ENCODE measurements at regions not wholly inside any gene's neighbourhood (a gene's known extent, or its start where the extent isn't known, plus 50 kb on each side); places are given as distances from the start of the nearest gene placed in this dataset.

DNA sequence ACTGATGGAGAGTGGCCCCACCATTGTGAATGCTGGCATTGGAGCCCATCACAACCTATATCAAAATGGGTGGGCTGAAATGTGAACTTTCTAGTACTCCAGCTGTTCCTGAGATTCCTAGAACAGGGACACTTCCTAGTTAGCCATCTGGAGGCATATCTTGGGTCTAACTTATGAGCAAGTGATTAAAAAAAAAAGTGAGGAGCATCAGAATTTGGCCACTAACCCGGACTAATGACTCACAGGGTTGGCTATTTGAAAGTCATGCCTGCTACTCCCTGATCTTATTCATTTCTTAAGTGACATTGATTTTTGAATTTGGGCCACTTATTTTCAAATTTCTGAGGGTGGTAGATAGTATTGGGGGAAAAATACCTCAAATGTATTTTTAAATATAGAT, 216.6 kb downstream of the HRH4 start:
- no peak for DNase-seq

DNA sequence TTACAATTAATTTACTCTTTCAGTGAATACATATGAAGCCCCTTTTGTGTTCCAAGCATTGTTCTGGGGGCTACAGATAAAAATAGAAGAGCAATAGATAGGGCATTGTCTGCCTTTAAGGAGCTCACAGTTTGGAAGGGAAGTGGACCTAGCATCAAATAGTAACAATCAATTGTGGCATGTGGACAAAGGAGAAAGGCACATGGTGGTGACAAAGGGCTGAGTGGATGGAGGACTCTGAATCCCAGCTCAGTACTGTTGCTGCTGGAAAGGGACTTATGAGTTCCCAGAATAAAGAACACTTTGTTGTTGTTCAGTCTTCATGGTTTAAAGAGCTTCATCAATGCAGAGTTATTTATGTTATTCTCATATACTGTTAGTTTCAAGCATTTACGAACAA, 217.7 kb downstream of the HRH4 start:
- DNase-seq, result no peak

DNA sequence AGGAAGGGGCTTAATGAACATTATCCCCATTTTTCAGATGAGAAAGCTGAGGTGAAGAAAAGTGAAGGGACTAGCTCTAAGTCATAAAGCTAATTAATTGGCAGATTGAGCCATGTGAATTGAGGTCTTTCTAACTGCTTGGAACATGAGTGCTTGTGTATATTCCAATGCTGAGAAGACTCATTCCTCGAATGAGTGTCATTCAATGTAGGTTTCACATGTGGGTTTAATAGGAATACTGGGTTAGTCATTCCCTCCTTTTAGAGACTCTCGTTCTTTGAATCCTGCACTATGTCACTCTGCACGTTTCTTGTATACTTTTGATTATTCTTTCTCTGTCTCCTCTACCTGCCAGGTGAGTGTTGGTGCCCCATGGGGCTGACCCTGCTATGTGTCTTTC, 218.2 kb downstream of the HRH4 start:
- no peak for DNase-seq

DNA sequence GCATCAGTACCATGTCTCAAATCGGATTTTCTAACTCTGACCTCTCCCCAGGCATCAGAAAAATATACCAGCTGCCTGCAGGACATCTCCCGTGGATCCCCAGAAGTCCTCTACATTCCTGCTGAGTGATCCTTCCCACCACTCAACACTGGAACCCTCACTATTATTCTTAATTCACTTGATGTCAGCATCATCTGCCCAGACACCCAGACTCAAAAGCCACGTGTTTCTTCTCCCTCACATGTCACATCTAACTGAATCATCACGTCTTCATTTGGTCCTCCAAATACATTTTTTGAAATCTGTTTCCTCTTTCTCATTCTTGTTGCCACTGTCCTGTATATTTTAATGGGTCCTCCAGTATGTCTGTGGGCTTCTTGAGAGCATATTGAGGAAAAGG, 218.6 kb downstream of the HRH4 start:
- DNase-seq, result no peak

DNA sequence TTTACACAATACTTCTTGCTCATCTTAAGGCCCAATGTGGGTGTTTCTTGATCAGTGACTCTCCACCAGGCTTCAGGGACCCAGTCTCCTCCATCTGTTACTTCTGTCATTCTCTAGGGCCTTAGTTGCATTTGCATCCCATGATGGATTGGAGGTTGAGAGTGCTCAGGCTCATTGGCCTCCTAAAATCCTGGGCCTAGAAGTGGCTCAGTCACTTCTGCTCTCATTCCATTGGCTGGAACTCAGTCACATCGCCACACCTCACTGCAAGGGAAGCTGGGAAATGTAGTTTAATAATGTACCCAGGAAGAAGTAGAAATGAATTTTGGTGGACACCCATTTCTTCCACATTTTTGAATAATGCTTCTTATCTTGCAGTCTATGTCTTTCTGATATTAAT, 223.5 kb downstream of the HRH4 start:
- DNase-seq, result no peak

DNA sequence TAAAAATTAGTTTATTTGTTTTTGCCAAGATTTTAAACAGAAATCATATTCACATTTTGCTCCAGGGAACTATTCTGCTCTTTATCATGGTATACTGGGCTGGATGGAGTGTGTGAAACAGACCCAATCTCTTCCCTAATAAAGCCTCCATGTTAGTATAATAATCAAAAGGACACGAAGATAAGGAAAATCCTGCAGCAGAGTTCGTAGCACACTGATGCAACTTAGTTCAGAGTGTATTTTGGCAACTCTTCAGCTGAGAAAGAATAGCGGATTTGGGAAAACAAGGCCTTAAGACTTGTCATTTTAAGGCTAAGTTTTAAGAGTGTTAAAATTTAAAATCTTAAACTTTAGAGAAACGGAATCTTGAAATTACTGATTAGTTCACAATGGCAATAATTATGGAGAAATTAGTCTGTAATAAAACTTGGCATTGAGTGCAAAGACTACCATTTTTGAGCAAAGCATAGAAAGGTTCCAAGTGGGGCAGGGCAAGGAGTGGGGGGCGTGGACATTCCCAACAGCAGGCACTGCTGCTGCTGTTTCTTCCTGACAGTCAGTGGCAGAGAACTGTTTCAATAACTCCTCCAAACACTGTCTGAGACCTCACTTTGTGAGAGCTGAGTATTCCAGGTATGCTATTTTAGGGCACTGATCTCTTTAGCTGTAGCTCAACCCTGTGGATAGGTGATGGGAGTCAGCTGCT, 225.0 kb downstream of the HRH4 start:
- DNase-seq, result no peak

DNA sequence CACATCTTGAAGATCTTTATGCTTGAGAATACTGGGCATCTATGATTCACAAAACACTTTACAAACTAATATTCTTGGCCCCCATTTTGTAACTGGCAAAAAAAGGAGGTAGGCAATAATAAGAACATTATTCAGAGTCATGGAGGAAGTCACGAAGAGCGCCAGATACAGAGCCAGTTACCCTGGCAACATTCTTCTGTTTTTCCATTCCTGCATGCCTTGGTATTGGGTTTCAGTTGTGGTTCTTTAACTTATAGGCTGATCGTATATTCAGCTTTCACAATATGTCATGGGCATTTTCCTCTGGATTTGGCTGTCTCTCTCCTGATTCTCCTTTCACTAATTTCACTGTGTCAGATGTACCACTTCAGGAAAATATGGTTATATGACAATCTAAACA, 234.7 kb downstream of the HRH4 start:
- DNase-seq, result peak; percentile 24

DNA sequence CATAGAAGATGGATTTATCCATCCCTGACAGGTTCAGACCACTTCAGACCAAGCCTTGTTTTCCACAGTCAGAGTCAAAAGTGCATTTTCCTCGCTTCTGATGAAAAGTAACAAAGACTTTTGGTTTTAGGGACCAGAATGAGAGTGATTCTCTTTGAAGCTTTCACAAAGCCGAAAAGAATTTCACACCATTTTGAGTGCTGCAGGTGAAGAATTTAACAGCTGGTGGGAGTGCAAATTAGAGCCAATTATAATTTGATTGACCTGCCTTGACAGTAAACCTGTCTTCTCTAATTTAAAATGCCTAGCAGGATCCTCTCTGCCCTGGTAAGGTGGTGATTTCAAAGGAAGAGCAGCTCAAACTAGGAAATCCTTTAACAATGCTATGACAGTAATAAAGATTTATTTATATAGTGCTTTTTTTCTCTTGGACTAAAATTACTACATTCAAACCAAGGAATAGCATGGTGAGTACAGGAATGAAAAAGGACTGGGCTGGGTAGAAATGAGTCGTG, 241.6 kb downstream of the HRH4 start:
- no peak for DNase-seq

DNA sequence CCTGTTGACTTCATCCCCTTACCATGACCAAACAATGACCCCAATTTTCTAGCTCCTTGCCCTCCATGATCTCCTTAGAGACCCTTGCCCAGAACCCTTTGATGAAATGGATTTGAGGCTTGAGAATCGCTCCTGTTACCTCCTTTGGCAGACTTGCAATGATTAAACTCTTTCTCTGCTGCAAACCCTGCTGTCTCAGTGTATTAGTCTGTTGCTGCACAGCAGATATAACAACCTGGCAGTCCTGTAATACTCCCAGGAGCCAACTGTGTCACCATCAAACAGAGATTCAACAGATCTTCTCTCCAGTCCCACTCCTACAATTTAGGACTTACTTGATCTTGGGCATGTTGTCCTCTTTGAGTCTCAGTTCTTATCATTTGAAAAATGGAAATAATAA, 242.9 kb downstream of the HRH4 start:
- DNase-seq, result no peak

DNA sequence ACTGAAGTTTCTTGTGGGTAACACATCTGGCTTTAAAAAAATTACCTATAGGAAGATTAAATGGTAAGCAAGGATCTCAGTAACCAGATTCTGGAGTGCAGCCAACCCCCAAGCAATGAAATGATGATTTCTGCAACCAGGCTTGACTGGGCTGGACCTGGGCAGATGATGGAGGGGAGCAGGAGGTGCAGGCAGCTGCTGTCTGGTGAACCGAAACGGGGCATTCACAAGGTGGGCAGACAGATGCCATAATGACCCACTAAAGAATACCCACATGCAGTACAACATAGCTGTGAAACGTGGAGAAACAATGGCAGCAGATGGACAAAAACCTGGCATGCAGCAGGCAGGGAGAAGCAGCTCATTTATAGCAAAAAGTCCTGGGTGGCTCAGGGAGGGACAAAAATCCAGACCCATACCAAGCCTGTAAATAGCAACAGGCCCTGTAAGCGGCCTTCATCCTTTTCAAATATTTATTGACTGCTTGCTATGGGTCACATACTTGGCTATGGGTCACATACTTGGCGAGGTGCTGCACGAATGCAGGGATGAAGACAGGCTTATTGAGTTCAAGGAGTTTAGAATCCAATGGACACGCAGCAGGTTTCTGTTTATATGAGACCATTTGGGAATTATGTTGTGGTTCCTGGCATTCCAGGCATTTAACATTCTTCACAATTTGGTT, 244.7 kb downstream of the HRH4 start:
- peak; percentile 56 for DNase-seq

DNA sequence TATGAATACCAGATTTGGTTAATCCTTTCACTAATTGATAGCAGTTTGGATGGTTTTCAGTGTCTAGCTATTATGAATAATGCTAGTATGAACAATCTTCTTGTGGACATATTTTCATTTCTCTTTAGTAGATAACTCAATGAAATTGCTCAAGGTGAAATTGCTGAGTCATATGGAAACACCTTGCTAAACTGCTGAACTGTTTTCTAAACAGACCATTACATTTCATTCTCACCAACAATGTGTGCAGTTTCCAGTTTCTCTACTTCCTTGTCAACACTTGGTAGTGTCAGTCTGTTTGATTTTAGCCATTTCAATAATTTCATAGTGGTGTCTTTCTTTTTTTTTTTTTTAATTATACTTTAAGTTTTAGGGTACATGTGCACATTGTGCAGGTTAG, 250.0 kb downstream of the HRH4 start:
- no peak for DNase-seq

DNA sequence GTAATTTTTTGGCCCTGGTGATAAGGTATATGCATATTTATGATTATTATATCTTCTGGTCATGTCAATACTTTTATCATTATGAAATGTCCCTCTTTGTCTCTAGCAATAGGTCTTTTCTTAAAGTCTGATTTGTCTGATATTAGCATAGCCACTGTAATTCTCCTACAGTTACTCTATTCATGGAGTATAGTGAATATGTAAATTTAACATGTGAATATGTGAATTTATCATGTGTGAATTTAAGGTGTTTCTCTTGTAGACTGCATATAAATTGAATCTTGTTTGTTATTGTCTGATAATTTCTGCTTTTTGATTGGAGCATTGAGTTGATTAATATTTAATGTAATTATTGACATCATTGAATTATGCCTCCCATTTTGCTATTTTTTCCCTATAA, 259.4 kb downstream of the HRH4 start:
- no peak for DNase-seq

DNA sequence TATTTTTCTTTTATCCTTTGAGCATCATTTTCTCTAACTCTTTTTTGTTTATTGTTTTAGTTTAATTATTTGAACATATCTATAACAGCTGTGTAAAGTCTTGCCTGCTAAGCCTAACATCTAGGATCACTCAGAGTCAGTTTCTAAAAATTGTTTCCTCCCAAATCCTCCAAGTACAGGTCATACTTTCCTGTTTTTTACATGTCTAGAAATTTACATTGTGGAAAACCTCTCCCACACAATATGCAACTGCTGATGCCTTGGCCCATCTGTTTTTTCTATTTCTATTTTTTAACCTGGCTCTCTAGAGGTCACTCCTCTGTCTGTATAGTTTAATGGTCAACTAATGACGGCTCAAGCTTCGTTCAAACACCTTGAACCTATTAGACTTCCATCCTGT, 261.0 kb downstream of the HRH4 start:
- DNase-seq, result no peak

DNA sequence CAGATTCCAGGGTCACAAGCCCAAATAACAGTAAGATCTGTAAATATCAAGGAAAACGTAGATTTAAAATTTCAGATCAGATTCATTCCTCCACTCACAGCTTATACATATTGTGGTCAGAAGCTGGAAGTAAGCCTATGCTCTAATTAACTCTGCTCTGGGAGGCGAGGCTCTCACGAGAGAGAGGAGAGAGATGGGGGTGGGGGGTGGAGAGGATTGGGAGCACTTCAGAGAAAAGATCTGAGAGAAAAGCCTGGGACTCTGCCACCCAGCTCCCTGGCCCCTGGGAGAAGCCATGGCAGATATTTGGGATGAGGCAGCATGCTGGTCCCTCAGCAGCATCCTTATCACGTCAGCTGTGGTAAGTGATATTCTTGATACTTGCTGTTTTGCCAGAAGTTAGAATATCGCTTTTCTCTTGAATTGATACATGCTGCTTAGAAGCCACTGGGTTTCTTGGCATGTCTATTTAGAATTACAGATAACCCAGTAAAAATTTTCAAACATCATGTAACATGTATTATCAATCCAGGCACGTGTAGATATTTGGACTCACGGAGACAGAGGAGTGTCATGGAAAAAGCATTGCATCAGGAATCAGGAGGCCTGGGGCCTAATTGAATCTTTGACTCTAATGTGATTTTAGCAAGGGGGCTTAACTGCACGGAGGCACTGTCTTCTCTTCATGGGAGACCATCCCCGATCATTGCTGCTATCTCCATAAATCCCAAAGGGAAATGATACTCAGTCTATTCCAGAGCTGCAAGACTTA, 265.4 kb downstream of the HRH4 start:
- DNase-seq, result no peak

DNA sequence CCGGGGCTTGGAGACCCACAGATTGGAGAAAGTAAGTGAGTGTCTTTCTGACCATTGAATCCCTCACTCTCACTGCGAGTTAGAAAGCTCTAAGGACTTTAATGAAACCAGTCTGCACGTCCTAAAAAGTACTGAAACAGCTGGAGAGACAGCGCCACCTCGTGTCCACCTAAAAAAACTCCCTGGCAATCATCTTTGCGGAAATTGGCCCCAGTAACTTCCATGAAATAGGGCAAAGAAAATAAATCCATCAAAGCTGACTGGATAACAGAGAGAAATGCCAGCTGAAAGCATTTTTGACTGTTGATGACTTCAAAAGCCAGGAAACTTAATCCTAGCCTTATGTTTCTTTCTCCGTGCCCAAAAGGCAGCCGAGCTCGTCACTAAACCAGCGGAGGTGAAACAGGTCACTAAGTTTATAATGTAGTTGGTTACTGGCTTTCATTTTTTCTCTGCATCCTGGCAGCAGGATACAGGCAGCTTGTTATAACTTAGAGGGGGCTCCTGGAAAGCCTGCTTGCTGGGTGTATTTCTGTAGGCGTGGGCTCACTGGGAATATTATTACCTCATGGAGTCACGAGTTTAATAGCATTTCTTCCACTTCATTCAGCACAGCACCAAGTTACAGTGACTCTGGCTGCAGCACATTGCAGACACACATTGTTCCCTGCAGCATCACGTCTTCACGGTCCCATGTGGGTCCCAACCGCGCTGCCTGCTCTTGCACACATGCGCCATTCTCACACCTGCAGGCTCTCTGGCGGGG, 266.5 kb downstream of the HRH4 start:
- DNase-seq, result peak; percentile 95

DNA sequence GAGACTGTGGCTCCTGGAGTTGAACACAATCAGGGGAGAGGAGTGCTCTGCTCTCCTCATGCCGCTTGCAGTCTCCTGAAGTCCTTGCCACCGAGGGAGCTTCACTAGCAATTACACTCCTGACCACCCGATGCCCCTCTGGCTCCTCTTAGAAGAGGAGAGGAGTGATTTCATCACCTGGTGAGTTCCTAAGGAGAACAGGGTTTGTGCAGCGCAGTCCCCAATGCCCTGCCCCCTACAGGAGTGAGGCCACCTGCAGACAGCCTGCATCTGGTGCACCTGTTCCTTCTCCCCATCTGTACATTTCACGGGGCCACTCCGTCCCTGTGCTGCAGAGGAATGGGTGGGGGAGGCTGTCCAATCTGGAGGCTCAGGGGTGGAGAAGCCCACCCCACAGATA, 267.2 kb downstream of the HRH4 start:
- peak; percentile 71 for DNase-seq

DNA sequence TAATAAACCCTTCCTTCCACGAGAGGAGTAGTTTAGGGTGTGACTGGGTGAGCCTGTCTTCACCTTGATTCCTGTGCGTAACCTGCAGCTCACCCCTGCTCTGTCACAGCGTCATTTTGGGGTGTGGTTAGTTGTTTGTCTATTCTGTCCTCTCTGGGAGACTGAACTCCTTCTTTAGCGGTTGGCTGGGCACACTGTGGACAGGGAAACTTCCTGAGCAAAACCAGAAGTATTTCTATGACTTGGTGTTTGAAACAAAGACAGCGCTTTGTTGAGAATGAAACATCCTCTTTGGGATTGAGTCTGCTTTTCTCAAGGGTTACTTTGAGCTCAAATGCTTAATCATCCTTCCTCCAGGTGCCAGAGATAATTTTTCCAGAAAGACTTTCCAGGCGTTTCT, 270.7 kb downstream of the HRH4 start:
- DNase-seq, result no peak

DNA sequence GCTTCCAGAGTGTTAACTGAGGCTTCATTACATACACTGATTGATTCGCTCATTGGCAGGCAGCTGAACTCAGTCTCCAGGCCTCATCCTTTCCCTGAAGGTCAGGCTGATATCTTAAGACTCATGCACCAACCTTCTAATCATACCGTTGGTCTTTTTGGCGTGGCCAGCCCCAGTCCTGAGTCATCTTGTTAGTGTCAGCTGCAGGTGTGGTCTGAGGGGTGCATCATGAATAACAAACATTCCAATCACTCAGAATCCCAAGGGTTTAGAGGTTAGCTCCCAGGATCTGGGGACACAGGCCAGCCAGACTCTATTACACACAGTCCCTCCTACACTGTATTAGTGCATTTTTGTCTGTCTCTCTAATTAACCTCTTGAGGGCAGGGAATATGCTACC, 271.5 kb downstream of the HRH4 start:
- DNase-seq, result no peak

DNA sequence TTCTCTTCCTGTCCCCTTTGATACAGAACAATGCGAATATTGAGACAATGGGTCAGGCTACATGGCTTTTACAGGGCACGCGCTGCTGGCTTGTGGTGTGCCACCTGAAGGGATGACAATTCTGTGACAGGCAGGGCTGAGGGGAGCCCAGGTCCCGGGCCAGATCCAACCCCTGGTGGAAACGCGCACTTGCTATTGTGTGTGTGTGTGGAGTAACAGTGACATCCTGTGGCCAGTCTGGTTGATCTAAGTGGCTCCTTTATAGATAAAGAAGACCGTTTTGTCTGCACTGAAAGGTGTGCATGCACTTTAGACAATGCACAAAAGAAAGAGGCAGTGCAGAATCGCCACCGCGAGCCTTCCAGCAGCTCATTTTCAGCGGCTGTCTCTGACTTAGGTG, 273.6 kb downstream of the HRH4 start:
- no peak for DNase-seq

DNA sequence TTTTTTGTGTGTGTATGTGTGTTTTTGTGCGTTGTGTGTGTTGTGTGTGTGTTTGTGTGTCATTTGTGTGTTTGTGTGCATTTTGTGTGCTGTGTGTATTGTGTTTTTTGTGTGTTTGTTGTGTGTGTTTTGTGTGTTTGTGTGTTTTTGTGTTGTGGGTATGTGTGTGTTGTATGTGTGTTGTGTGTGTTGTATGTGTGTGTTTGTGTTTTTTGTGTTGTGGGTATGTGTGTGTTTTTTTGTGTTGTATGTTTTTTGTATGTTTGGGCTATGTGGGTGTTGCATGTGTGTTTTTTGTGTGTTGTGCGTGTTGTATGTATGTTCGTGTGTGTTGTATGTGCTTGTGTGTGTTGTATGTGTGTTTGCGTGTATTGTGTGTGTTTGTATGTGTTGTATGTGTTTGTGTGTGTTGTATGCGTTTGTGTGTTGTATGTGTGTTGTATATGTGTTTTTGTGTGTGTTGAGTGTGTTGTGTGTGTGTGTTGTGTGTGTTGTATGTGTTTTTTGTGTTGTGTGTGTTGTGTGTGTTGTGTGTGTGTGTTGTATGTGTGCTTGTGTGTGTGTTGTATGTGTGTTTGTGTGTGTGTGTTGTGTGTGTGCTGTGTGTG, 275.3 kb downstream of the HRH4 start:
- DNase-seq, result no peak

DNA sequence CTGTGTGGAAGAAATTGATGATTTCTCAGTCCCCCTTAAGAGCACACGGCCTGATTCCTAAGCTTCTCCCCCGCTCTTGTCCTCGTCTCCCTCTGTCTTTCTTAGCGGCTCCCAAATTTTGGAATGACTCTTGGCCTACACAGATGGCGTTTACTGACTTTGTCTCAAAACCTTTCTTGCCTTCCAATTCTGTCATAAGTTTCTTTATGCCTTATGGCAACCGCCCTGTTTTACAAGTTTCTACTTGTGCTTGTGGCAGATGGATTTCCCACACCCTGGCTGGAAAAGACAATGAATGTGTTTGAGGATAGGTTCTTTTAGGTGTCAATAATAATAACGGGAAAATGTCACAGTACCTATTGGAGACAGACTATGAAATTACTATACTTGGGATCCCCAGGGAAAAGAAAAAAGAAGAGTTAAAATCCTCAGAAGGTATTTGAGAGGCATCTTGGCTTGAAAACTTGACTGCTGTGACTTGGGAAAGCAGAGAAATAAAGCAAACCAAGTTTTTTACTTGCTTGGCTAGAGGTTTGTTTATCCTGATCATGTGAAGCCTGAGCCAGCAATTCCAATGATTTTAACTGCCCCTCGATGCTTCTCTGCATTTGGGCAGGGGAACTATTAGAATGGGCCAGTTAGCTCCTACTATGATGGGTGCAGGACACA, 276.4 kb downstream of the HRH4 start:
- DNase-seq, result no peak

DNA sequence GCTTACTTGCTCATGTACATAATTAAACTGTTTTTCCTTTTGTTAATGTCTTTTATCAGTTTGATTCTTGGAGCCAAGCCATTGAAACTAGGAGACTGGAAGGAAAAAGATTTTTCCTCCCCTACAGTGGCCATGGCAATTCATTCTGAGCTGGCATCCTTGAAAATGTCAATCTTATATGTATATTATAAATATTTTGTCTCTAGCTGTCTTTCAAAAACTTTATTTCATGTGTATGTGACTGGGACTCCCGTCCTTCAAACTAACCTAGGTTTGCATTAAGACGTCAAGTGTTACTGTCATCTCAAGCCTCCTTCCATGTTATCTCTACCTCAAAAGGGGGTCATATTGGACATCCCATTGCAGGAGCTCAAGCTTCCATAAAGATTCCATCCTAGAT, 280.4 kb downstream of the HRH4 start:
- no peak for DNase-seq
